Stimulated activated CD8-positive, alpha-beta memory T cell treated with anti-CD3 and anti-CD28 coated beads, Interleukin-12 subunit alpha, Interleukin-12 subunit beta, amount 100 ng/mL, for 4 hours (primary cell): ENCODE measurements at regions not wholly inside any gene's neighbourhood (a gene's known extent, or its start where the extent isn't known, plus 50 kb on each side); places are given as distances from the start of the nearest gene placed in this dataset.

Experiments
- DNase-seq: peaks from one replicate; pipeline ENCODE4 v3.0.0-alpha.2; 2020; ENCODE audit warnings: low read depth

GRCh38 chr3:182683858-182684257 lies 109.4 kb upstream of the ATP11B start:
- DNase-seq, result no peak

GRCh38 chr3:182686033-182686886 lies 107.0 kb upstream of the ATP11B start:
- no peak for DNase-seq

- DNase-seq, result no peak
Measured at GRCh38 chr3:182690172-182690571, 103.1 kb upstream of the ATP11B start.

GRCh38 chr3:182692021-182692420 lies 101.3 kb upstream of the ATP11B start:
- DNase-seq, result no peak

GRCh38 chr3:182692695-182693094 lies 100.6 kb upstream of the ATP11B start:
- DNase-seq, result no peak

- DNase-seq, result no peak
Measured at GRCh38 chr3:182693723-182694122, 99.6 kb upstream of the ATP11B start.

- no peak for DNase-seq
Measured at GRCh38 chr3:182696916-182697315, 96.4 kb upstream of the ATP11B start.

- no peak for DNase-seq
Measured at GRCh38 chr3:182697345-182697919, 95.9 kb upstream of the ATP11B start.

GRCh38 chr3:182698078-182698477 lies 95.2 kb upstream of the ATP11B start:
- no peak for DNase-seq

GRCh38 chr3:182699550-182700170 lies 93.6 kb upstream of the ATP11B start:
- no peak for DNase-seq

GRCh38 chr3:182702216-182702615 lies 91.1 kb upstream of the ATP11B start:
- DNase-seq, result no peak

- no peak for DNase-seq
Measured at GRCh38 chr3:182703233-182703632, 90.1 kb upstream of the ATP11B start.

- DNase-seq, result no peak
Measured at GRCh38 chr3:182704926-182705325, 88.4 kb upstream of the ATP11B start.

GRCh38 chr3:182708810-182709209 lies 84.5 kb upstream of the ATP11B start:
- DNase-seq, result no peak

- no peak for DNase-seq
Measured at GRCh38 chr3:182709306-182709705, 84.0 kb upstream of the ATP11B start.

GRCh38 chr3:182710557-182711157 lies 82.6 kb upstream of the ATP11B start:
- no peak for DNase-seq

- no peak for DNase-seq
Measured at GRCh38 chr3:182711261-182711683, 82.0 kb upstream of the ATP11B start.

- no peak for DNase-seq
Measured at GRCh38 chr3:182711853-182712252, 81.5 kb upstream of the ATP11B start.

GRCh38 chr3:182713111-182713510 lies 80.2 kb upstream of the ATP11B start:
- DNase-seq, result no peak

GRCh38 chr3:182713743-182714517 lies 79.4 kb upstream of the ATP11B start:
- DNase-seq, result no peak

GRCh38 chr3:182715006-182715405 lies 78.3 kb upstream of the ATP11B start:
- DNase-seq, result no peak

- DNase-seq, result no peak
Measured at GRCh38 chr3:182716114-182716688, 77.1 kb upstream of the ATP11B start.
